HG02885 (cell line): ENCODE measurements at regions not wholly inside any gene's neighbourhood (a gene's known extent, or its start where the extent isn't known, plus 50 kb on each side); places are given as distances from the start of the nearest gene placed in this dataset.

Experiments used
- ATAC-seq: cut with Tn5 transposase; IDR thresholded peaks from one replicate; pipeline ENCODE4 v1.9.1; 2021; ENCODE audit warnings: mild to moderate bottlenecking; ENCODE audit not compliant: unreplicated experiment, poor library complexity

DNA sequence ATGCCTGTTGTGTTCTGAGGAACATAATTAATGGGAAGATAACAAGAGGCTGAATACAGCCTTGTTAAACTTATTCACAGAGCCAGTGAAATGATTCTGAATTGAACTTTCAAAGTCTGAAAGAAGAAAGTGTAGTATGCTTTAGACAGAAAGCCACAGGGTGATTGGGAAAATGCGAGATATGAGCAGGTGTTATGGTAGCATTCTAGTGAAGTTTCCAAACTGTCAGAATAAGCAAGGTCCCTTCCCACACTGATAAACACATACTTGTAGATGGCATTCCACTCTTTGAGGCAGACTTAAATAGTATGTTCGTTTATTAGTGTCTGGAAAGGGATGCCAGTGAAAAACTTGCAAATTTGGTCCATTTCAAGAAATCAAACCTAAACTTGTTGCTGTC is 70.5 kb upstream of the ITPRID2 start:
- ATAC-seq: no peak

DNA sequence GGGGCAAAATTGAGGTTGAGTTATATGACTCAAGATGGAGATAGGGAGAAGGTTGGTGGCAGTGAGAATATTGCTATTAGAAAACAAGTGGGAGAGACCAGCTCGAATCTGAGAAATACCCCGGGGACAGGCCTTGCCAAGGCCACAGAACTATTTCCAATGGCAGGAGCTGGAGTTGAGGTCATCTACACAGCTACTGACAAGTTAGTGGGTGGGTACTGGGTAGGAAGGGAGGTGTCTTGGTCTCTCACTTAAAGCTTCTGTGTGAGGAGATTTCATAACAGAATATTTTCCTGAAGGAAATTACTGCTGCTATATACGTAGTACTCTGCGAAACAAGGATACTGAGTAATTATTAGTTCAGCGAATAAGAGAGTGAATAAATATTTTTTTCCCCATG is 69.4 kb upstream of the ITPRID2 start:
- no peak for ATAC-seq

DNA sequence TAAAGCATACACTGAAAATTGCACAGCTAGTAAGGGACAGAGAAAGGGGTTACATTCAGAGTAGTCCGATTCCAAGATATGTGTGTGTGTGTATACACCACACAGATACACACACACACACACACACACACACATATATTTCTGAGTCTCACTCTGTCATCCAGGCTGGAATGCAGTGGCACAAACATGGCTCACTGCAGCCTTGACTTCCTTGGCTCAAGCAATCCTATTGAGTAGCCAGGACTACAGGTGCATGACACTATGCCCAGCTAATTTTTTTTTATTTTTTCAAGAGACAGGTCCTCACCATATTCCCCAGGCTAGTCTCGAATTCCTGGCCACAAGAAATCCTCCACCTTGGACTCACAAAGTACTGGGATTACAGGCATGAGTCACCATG is 68.1 kb upstream of the ITPRID2 start:
- ATAC-seq: no peak

DNA sequence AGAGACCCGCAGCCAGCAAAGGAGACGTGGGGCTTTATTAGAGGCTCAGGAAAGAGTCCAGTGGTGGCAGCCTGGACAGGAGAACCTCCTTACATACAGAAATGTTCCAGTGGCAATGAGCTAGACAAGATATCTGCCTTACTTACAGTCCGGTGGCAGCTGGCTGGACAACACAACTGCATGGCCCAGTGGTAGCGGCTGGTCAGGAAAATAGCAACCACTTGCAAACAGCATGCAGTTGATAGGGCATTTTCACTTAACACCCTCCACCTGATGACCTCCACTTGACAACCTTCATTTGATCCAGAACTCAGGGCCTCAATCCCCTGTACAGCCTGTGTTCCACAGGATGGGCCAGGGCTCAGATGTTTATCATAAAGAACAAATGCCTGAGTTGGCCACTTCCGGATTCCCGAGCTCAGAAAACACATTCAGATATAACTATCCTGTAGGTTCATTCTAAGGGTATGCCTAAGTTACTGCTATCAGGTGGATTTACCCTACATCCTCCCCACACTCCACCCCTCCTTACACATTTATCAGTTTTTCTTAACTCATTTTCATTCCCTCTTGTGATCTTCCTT is 63.3 kb upstream of the ITPRID2 start:
- no peak for ATAC-seq

DNA sequence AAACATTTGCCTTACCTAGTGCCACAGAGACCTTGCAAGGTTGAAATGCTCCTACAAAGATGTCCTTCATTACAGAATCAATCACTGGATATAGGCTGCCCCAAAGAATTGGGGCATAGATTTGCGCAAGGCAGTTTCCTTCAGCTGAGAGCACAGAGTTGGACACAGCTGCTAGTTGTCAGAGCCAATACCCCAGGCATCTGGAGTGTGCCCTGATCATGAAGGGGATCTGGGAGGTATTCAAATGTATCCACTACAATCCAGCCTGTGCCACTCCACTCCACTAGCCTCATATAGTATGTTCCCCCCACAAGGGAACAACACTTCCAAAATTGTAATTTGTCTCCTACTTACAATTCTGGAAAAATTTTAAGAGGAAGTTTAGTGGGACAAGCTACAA is 62.3 kb upstream of the ITPRID2 start:
- ATAC-seq: no peak

DNA sequence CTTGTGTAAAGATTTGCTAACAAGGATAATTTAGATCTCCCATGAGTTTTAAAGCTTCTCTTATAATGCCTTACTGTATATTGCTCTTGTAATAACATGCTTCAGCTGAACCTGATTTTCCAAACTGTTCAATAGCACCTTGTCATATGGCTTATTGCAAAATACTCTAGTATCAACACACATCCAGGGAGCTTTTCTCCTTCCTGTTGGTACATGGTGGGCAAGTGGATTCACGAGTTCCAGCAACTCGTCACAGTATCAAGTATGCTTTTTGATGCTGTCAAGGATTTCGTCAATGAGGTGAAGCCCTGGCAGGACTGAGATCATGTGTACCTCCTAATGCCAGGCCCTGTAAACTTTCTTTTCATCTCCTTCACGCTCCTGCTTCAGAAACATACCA is 59.5 kb upstream of the ITPRID2 start:
- ATAC-seq: no peak

DNA sequence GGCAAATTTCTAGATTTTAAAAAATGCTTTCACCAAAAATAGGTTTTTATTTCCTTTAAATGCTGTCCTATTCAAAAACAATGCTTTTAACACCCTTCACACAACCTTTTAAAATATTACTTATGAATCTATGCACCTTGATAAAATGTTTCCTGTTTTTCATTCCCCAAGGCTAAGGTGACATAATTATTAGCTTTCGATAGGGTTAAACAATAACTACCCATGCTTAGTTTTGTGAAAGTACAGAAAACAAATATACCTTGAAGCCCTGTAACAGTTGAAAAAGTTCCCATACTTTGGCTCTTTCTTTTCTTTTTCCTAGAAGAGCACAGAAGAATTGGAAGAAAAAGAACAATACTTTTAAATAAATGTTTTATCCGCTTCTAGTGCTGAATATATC is 54.9 kb upstream of the ITPRID2 start:
- no peak for ATAC-seq

DNA sequence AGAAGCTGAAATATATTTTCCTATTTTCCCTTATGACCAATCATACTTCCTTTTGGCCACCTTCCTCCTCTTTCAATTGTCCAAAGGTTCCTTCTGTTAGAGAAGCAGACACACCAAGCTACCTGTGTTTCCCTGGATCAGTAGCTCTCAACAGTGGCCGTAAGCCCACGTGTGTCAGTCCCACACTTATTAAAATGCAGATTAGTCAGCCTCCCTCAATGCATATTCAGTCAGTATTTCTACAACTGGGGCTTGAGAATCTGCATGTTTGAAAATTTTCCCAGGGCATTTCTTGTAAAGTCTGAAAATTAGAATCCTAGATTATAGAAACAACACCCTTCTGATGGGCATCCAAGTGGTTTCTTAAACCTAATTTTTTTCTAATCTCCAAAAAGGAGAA is 54.0 kb upstream of the ITPRID2 start:
- ATAC-seq: no peak

DNA sequence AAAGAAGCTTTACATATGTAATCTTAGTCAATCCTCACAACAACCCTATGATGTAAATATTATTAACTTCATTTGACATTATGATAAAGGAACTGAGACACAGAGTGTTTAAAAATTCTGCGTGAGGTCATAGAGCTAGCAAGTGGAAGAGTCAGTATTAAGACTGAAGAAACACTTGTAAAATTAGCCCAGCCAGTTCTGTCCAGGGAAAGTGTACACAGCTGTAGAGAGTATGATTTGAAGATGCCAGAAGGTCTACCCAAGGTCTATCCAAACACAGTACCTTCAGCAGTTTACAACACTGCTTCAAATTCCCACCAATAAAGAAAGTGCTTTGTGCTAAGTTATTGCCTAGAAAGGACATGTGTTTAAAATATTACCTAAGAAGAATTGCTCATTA is 51.7 kb upstream of the ITPRID2 start:
- no peak for ATAC-seq

DNA sequence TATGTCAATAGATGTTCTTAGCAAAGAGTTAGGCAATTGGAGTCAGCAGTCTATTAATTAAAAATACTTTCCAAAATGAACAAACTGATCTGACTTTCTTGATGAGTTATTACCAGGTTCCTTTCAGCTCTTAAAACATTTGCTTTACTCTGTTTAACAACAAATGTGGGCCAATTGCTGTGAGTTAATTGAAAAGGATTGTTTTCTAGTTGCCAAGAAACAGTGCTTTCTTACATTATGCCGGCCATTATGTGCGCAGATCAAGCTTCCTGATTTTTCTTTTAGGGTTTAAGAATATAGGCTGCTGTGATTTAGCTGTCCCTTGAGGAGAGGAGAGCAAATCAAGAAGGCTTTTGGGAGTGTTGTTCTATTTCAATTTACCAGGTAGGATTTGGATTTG is 50.5 kb upstream of the ITPRID2 start:
- ATAC-seq: no peak
